GM04503 (cell line): ENCODE measurements at regions not wholly inside any gene's neighbourhood (a gene's known extent, or its start where the extent isn't known, plus 50 kb on each side); places are given as distances from the start of the nearest gene placed in this dataset.
"Not testable (repeated sequence)": the region's sequence is repeated elsewhere in the genome, so short reads cannot be mapped to it uniquely, and the experiment has no call there.

ENCODE experiments used
- DNase-seq: peaks from one replicate; pipeline ENCODE4 v3.0.0-alpha.2; 2012; ENCODE audit warnings: low read depth

- DNase-seq: no peak
Observed at GRCh38 chr7:106448992-106449859, 164.4 kb upstream of the NAMPT start.

GRCh38 chr7:106448346-106448991 lies 163.7 kb upstream of the NAMPT start:
- no peak for DNase-seq

- no peak for DNase-seq
Observed at GRCh38 chr7:106447318-106447847, 162.6 kb upstream of the NAMPT start.

- not testable (repeated sequence) for DNase-seq
Observed at GRCh38 chr7:106445366-106445765, 160.6 kb upstream of the NAMPT start.

GRCh38 chr7:106444068-106444655 lies 159.4 kb upstream of the NAMPT start:
- no peak for DNase-seq

- no peak for DNase-seq
Observed at GRCh38 chr7:106443156-106443555, 158.4 kb upstream of the NAMPT start.

GRCh38 chr7:106442476-106442875 lies 157.7 kb upstream of the NAMPT start:
- no peak for DNase-seq

GRCh38 chr7:106441343-106441742 lies 156.6 kb upstream of the NAMPT start:
- not testable (repeated sequence) for DNase-seq

GRCh38 chr7:106436933-106437332 lies 152.2 kb upstream of the NAMPT start:
- not testable (repeated sequence) for DNase-seq

GRCh38 chr7:106433377-106433776 lies 148.6 kb upstream of the NAMPT start:
- no peak for DNase-seq

- no peak for DNase-seq
Observed at GRCh38 chr7:106430535-106431455, 146.0 kb upstream of the NAMPT start.

GRCh38 chr7:106430103-106430502 lies 145.3 kb upstream of the NAMPT start:
- DNase-seq: no peak

- no peak for DNase-seq
Observed at GRCh38 chr7:106426803-106427202, 142.0 kb upstream of the NAMPT start.

GRCh38 chr7:106425017-106425719 lies 140.4 kb upstream of the NAMPT start:
- DNase-seq: peak; percentile 100

GRCh38 chr7:106424476-106425016 lies 139.8 kb upstream of the NAMPT start:
- DNase-seq: no peak

- no peak for DNase-seq
Observed at GRCh38 chr7:106423821-106424475, 139.2 kb upstream of the NAMPT start.

- no peak for DNase-seq
Observed at GRCh38 chr7:106423111-106423510, 138.3 kb upstream of the NAMPT start.

GRCh38 chr7:106421181-106421762 lies 136.5 kb upstream of the NAMPT start:
- DNase-seq: peak; percentile 61

- no peak for DNase-seq
Observed at GRCh38 chr7:106420736-106421135, 136.0 kb upstream of the NAMPT start.

GRCh38 chr7:106420210-106420609 lies 135.4 kb upstream of the NAMPT start:
- DNase-seq: no peak
